Right ventricle myocardium inferior (tissue), 1 donor: ENCODE measurements at regions not wholly inside any gene's neighbourhood (a gene's known extent, or its start where the extent isn't known, plus 50 kb on each side); places are given as distances from the start of the nearest gene placed in this dataset.
"Not testable (repeated sequence)": the region's sequence is repeated elsewhere in the genome, so short reads cannot be mapped to it uniquely, and the experiment has no call there.

Experiments
- ATAC-seq: fragments of 200-7000 bp; cut with Tn5 transposase; one replicate; pipeline ENCODE4 v1.9.1; 2020; ENCODE audit warnings: mild to moderate bottlenecking, moderate library complexity
- DNase-seq: peaks from one replicate; pipeline ENCODE4 v3.0.0; 2021; ENCODE audit errors: missing footprints
- intact Hi-C: fragments of 100-400 bp; cut with DNase I; formaldehyde crosslinking; loops from one replicate; pipeline ENCODE4 v1.11.0; 2022
- donor health status: DM: no; HTN: yes; CAD: no; lungs with severe emphysema.

GRCh38 chr6:3536901-3537300 is 80.1 kb upstream of the SLC22A23 start:
- ATAC-seq (no peak), DNase-seq (no peak)
- intact Hi-C loops: no loop called here

- ATAC-seq (no peak), DNase-seq (no peak)
- intact Hi-C loops: no loop called here
Measured at GRCh38 chr6:3535776-3536435, 79.1 kb upstream of the SLC22A23 start.

GRCh38 chr6:3535033-3535775 is 78.4 kb upstream of the SLC22A23 start:
- ATAC-seq (no peak), DNase-seq (no peak)
- intact Hi-C loops: no loop called here

GRCh38 chr6:3534599-3534998 is 77.7 kb upstream of the SLC22A23 start:
- DNase-seq: no peak
- no peak for ATAC-seq
- intact Hi-C loops: no loop called here

GRCh38 chr6:3533981-3534380 is 77.1 kb upstream of the SLC22A23 start:
- DNase-seq (no peak), ATAC-seq (no peak)
- intact Hi-C loops: no loop called here

- no peak for DNase-seq
- intact Hi-C loops: no loop called here
Measured at GRCh38 chr6:3532296-3532916, 75.6 kb upstream of the SLC22A23 start.

GRCh38 chr6:3531481-3531880 is 74.6 kb upstream of the SLC22A23 start:
- no peak for ATAC-seq

More at GRCh38 chr6:3532296-3532916, 75.6 kb upstream of the SLC22A23 start:
- ATAC-seq: no peak

GRCh38 chr6:3530515-3530914 is 73.7 kb upstream of the SLC22A23 start:
- DNase-seq: no peak
- no peak for ATAC-seq
- intact Hi-C loops: no loop called here

More at GRCh38 chr6:3531481-3531880, 74.6 kb upstream of the SLC22A23 start:
- DNase-seq: no peak
- intact Hi-C loops: no loop called here

- intact Hi-C loops: no loop called here
- ATAC-seq: no peak
- DNase-seq: no peak
Measured at GRCh38 chr6:3529721-3530120, 72.9 kb upstream of the SLC22A23 start.

- intact Hi-C loops: no loop called here
- no peak for DNase-seq
- ATAC-seq: no peak
Measured at GRCh38 chr6:3529232-3529631, 72.4 kb upstream of the SLC22A23 start.

- intact Hi-C loops, DNase-seq, ATAC-seq: not testable (repeated sequence)
Measured at GRCh38 chr6:3528081-3528671, 71.3 kb upstream of the SLC22A23 start.

- DNase-seq (no peak), ATAC-seq (no peak)
- intact Hi-C loops: no loop called here
Measured at GRCh38 chr6:3527651-3527977, 70.8 kb upstream of the SLC22A23 start.

- intact Hi-C loops: no loop called here
- no peak for DNase-seq
- no peak for ATAC-seq
Measured at GRCh38 chr6:3526962-3527650, 70.3 kb upstream of the SLC22A23 start.

- no peak for ATAC-seq
- no peak for DNase-seq
- intact Hi-C loops: no loop called here
Measured at GRCh38 chr6:3525915-3526314, 69.1 kb upstream of the SLC22A23 start.

- intact Hi-C loops: no loop called here
- ATAC-seq (no peak), DNase-seq (no peak)
Measured at GRCh38 chr6:3524456-3524855, 67.6 kb upstream of the SLC22A23 start.

- ATAC-seq: no peak
- DNase-seq: no peak
- intact Hi-C loops: no loop called here
Measured at GRCh38 chr6:3523966-3524365, 67.1 kb upstream of the SLC22A23 start.

- DNase-seq: no peak
- intact Hi-C loops: no loop called here
- peak; percentile 46 for ATAC-seq
Measured at GRCh38 chr6:3523271-3523670, 66.4 kb upstream of the SLC22A23 start.

- intact Hi-C loops: no loop called here
- DNase-seq (no peak), ATAC-seq (no peak)
Measured at GRCh38 chr6:3522561-3523260, 65.9 kb upstream of the SLC22A23 start.
